Activated naive CD4-positive, alpha-beta T cell treated with anti-CD3 and anti-CD28 coated beads, Interleukin-2, amount 50 U/mL, for 16 hours (primary cell): ENCODE measurements at regions not wholly inside any gene's neighbourhood (a gene's known extent, or its start where the extent isn't known, plus 50 kb on each side); places are given as distances from the start of the nearest gene placed in this dataset.

Source experiments
- DNase-seq: peaks from one replicate; pipeline ENCODE4 v3.0.0-alpha.2; 2020

DNA sequence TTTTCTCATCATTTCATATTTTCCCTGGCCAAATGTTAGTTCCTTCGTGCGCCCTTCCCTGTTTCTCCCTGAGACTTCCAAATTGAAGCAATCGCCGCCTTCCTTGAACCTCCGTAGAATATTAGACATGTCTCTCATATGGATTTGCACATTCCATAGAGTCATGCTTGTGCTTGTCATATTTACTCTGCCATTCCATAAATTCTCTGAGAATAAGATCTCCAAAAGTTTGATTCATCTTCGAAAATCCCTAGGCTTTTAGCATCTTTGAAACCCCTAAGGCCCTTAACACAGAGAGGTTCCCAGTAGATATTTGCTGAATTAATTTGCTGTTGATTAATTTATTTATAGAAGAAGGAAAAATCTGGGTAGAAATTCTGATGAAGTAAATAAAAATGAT lies 202.2 kb upstream of the PIK3C3 start:
- DNase-seq, result no peak

DNA sequence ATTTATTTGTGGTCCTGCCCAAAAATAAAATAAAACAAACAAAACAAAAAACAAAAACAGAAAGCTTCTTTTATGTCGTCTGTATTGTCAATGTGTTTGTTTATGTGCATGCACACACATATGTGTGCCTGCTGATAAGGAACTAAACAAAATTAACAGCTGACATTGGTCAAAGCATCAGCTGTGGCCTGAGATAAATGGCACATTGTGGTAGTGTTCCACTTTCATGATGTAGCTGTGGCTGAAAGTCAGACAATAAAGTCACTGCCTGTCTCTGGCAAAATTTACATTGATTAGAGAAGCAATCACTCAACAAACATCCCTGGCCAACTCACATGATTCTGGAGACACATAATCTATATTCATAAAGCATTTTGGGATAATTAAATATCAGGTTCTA lies 203.4 kb upstream of the PIK3C3 start:
- no peak for DNase-seq

DNA sequence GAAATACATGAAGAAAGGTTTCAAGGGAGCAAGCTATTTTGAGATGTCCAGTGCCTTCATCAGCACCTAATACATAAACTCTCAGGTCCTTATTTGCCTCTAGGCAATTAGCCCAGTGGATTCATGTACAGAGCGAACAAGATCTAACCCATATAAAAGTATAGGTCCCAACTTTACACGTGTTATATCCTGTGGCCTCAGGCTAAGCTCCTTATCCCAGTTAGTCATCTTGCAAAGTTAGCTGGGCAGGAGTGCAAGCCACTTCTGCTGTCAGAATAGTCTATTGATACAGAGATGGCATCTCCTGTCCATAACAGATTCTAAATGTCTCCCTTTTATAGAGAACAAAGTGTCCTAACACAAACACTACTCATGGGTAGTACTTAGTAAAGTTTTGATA lies 203.9 kb upstream of the PIK3C3 start:
- DNase-seq, result no peak

DNA sequence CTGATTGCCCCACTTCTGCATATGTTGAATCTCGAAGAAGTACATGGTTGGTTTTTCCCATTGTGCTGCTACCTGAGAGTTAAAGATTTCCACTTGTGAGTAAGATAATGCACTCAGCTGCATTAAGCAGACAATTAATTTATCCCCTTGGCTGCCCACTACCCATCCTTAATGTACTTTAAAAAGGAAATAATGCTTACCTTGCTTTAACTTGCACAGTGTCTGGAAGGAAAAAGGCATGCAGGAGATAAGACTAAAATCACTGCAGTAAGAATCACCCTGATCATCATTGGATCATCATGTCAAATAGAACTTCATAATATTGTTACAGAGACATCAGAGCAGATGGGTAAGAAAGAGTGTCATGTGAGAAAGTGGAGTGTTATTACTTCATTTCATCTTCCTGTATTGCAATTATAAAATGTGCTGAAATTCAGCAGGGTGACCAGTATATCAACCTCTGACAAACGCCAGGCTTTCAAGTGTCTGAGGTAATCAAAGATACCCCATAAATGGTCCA lies 207.3 kb upstream of the PIK3C3 start:
- no peak for DNase-seq

DNA sequence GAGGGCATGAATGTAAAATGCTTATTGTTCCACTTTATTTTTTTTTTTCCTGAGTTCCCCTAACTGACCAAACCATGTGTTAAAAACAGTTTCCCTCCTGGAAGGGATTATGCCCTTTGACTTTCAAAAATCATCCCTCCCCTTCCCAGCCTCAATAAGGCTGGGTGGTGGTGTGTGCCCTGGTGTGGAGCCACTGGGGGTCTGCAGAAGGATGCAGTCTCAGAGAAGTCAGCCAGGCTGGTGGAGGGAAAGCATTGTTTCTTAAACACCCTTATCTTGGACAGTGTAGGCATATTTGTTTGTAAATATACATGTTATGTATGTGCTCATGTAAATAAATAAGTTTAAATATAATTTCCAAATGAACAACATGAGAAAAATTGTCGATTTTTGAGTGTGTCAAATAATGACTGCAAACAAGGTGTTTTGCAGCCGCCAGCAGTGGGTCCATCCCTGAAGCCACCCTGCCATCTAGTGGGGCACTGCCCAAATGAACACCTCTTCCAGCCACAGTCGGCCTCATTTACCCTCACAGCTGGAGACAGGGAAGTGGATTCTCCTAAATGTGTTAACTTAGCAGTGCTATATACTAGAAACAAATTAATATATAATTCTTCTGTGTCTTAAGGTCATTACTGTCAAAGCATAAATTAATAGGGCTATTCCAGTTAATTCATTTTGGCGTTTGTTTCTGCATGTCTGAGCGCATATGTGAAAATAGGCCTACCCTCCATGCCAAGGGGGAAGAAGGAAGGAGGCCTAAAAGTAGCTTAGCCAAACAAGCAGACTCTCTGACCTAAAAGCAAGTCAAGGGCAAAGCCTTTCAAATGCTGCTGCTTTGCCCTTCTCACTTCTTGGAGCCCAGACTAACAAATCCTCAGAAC lies 209.6 kb upstream of the PIK3C3 start:
- DNase-seq, result no peak

DNA sequence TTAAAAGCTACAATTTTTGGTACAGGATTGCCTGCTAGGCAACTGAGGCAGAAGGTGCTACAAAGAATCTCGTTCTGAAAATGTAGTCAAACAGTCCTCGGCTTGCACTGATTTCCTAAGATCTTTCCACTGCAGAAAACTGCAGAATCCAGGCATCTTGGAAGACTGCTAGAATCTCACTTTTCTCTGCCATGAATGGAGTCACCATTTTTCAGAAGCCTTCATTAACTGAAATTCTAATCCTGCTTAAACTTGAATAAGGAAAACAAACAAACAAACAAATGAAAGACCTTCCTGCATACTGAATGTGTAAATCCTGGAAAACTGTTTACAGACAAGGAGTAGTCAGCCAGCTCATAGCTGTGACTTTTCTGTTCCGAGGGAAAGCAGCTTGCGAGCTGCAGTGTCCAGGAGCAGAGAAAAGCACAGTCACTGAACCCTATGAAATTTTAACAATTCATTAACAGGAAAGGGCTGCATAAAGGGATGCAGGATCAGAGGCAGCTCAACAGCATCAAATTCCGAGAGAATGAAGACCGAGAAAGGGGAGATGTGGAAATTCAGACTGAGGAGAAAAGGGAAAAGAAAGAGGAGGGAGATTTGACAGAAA lies 210.5 kb upstream of the PIK3C3 start:
- DNase-seq, result no peak

DNA sequence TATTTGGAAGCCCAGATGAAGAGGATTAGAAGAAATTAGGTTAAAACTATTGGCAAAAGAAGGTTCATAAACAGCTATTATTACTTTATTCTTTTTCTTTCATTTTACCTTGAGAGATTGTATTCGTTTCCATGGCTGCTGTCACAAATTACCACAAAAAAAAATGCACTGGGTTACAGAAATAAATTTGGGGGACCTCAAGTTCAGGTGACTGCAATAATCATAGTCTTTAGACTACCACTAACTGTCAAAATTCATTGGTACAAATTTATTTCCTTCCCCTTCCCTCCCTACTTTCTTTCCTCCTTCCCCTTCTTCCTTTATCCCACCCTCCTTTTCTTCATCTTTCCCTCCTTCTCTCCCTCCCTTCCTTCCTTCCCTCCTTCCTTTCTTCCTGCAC lies 217.8 kb upstream of the PIK3C3 start:
- no peak for DNase-seq

DNA sequence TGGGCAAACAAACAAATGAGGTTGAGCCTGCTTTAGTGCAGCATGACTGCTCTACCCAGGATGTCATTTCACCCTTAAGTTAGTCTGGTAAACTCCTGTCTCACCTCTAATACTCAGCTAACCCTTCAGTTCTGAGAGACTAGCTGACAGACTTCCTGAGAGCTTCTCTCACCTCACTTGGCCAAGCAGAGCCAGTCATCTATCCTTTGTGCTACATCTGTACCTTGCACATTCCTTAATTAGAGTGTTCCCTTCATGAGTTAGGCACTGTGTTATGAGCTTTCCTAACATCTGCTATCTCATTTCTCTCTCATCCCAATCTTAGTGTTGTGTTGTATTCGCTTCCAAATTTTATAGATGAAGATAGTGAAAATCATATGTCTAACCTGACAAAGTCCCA lies 220.1 kb upstream of the PIK3C3 start:
- no peak for DNase-seq

DNA sequence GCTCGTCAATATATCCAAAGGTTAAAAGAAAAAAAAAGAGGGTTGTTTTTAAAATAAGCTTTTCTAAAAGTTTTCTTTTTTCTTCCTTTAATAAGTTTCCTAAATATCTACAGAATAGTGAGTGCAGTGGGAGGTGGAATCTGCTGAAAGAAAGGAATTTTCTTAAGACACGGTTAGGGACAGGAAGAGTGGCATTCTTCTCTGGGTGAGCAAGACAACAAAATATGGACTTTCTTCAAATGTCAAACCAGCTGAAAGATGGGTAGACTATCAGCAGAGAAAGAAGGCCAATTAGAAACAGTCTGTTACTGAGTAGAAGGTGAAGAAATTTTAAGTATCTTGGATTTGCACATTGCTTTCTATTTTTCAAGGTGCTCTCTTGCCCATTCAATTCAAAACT lies 222.7 kb upstream of the PIK3C3 start:
- DNase-seq, result no peak

DNA sequence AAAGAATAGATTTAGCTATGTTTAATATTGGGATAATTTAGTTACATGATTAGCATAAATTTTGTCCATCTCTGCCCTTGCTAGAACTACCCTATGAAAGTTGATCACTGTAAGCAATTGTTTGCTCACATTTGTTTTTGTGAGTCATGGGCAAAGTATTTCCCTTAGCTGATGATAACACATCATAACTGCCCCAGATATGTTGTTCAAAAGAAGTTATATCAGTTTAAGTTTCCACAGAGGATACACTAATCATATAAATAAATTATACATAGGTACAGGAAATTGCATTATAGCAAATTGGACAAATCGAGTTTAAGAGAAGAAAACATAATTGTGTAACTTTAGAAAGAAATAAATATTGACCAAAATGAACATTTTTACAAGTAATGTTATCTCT lies 223.2 kb upstream of the PIK3C3 start:
- no peak for DNase-seq

DNA sequence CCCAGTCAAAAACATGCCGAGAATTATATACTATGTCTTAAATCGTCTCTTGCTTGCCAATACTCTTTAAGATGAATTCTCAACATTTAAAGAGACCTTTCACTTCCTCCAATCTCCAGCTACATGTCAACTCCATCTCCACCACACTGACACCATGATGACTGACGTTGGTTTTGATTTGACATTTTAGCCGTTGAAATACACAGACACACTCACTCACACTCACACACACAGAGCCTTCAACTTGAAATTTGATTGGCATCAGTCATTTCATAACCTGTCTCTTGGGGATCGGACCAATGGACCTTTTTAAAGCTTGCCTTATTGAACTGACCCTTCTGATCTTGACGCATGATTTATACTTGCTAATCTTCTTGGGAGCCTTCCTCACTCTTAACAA lies 230.8 kb upstream of the PIK3C3 start:
- DNase-seq, result no peak

DNA sequence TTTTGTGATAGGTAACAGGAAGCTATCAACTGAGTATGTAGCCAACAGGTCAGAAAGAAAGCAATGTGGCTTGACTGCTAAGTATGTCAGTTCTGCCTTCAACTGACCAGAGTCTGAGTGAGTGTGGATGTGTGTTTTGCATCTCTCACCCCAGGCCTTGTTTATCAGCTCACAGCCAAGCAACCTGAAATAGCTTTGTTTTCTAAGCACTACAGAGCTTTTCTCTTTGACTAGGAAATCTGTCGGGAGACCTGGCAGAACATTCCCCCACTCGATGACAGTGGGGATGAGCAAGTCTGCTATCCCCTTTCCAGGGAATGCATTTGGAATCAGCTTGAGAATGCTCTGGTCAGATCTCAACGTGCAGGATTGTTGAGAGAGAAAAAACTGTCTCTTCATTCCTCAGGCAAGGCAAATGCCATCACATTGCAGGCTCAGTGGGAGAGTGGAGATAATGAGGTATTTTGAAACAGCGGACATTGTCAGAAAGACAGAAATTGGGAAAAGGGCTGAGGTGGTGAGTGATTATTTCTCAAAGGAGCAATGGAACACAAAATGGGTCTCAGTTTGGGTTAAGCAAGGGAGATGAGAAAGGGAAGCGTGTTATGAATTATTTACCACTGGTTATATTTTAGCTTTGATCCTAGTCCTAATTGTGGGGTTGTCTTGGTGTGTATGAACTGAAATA lies 233.8 kb upstream of the PIK3C3 start:
- DNase-seq, result no peak

DNA sequence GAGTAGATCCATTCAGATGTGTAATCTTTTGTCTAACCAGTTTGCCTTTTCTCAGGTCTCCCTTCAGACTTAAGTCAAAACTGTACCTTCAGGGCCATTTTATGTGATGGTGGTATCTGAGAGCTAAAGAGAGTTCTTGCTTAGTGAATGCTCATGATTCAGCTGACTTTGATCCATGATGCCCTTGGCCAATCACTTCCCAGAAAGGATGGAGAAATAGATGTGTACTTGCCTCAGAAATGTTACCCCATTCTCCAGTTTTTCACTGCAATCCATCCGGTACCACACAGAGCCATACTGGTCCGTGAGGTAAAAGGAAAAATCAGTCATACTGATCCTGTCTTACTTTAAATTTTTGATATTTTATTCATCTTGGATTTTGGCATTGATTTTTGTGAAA lies 234.8 kb upstream of the PIK3C3 start:
- no peak for DNase-seq

DNA sequence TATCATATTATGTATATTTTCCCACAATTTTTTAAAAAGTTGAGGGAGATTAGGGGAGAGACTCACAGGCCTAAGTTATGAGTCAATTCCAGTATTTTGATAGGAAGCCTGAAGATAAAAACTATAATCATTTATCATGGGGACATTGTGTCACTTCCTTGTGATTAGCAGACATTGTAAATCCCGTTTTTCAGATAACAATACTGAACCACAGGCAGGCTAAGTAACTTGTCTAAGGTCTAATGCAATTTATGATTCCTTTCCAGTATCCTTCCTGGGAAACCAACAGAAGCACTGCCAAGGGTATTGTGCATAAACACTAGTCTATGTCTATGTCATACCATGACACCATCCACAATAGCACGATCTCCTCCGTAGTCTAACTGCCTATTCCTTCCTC lies 235.2 kb upstream of the PIK3C3 start:
- no peak for DNase-seq

DNA sequence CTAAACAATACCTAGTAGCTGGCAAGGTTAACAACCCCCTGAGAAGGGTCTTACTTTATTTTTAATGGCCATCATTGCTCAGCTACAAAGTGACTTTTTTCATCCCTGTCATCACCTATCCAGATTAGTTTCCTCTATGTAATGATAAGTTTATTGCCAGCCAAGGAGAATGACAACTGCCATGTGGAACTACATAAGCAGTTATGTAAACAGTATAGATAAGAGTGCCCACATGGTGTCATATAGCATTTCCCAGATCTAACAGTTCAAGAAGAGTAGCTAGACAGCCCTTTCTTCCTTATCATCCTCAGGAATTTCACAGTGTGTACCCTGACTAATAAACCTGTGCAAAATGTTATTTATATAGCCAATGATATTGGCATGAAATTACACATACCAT lies 240.2 kb upstream of the PIK3C3 start:
- DNase-seq, result no peak

DNA sequence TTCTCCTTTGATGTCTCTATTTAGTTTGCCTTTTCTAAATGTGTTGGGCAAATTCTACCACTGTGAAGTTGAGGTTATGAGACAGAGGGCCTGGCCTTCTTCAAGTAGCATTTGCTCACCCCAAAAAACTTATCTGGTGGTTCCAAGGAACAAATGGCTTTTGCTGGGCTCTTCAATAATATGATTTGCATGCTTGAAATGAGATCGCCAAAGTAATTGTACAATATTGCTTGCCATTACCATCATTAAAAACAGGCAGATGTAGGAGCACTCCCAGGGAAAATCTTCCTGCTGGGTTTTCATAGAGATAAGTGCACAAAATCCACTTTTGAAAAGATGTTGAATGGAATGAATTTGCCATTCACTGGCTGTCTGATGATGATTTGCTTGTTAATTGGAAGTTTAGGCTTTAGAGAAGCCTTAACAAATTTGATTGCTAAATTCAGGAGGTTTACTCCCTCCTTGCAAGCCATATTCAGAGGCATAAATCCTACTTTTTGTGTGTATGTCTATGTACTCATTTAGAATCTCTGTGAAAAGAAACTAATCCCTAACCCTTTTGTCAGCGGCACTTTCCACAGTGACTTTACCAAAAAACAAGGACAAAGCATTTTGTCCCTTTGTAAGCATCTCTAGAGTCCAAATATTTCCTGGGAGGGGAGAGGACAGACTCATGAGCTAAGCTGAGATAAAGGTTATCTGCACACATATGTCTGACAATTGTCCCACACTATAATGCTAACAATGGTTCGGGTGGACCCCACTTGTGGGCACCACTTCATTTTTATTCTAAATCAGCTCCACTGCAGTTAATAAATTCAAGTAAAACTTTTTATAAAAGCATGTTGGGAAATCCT lies 240.8 kb upstream of the PIK3C3 start:
- DNase-seq, result no peak

DNA sequence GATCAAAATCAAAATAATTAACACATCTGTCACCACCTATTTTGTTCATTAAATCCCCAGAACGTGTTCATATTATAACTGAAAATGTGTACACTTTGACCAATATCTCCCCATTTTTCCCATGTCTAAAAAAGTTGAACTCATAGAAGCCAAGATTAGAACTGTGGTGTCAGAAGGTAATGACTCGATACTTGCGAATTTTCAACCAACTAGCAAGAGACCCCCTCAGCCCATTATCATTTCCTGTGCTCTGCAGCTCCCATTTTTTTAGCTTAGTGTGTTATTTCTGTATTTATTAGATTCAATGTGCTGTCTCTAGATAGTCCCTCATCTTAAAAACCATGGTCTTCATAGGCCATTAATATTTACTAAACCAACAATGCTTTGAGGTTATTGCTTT lies 248.7 kb upstream of the PIK3C3 start:
- DNase-seq, result no peak

DNA sequence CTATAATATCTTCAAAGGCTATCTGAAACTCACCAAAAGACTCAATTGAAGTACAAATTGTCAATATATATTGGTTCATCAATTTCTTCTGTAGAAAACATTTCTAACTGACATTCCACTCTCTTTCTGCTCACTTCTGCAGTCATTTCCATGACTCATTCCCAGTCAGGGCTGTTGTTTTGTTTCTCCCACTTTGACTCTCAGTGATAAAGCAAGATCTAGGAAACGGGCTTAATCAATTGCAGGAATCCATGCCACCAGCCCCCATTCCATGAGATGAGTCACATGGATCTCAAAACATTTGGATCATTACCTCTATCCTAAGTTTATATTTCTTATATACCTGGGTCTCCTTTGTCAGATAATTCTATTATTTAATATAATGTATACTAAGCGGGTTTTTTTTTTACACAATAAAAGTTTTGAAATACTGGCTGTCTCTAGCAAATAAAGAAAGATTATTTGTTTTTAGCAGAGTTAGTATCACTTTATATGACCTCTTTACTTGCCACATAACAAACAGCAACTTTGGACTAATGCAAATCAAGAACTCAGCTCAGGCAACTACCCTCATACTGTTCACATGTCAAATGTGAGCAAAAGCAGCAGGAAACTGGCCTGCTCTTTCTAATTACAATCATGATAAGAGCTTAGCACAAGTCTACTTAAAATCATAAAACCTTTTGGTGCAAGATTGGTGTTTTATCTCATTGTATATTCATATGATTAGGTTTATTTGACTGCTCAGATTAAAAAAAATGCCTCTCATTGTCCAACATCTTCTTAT lies 251.1 kb upstream of the PIK3C3 start:
- no peak for DNase-seq

DNA sequence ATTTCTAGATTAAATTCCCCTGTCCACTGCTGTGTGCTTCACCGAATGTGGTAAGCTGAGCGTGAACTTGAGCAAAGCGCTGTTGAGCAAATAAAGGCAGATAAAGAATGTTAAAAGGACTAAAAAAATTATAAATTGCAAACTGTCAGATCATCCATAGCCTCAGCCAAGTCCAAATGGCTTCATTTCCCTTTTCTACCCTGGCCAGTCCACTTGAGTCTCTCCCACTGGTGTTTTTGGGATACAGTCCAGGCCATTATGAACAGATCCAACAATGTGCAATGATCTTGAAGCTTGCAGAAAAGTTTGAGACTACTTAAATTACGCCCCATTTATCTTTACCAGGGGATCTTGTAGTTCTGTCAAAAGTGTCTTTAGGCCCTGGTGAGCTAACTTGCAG lies 254.6 kb upstream of the PIK3C3 start:
- DNase-seq, result no peak

DNA sequence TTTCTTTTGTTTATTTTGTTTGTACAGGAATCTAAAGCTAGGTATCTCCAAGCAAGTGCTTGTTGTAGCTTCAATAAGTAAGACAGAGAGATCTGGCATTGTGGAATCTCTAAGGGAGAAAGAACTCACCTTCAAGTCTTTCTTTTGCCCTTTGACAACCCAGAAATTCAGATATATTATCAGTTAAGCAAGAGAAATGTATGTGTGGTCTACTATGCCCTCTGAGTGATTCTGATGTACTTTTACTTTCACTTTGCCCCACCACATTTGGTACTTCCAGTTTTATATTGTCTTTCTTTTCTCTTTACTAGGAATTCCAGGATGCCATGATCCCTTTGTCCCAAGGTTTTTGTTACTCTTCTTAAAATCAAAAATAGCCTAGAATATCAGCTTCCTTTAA lies 259.6 kb upstream of the PIK3C3 start:
- no peak for DNase-seq

DNA sequence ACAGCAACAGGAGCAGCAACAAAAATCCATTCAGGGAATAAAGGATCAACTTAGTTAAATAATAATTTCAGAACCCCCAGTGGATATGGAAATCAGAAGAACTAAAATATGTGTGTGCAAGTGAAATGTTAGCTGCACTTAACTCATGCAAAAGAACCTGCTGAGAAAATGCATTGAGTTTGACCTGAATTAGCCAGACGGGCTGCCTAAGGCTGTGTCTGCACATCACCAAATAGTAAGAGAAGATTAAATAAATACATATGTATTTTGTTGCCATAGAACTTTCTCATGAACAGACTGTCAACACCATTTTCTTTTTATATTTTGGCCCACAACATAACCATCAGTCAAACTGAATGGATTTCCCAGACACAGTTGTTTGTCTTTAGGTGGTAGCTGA lies 262.0 kb upstream of the PIK3C3 start:
- no peak for DNase-seq
